Thyroid gland (tissue), 4 donors: ENCODE measurements at regions not wholly inside any gene's neighbourhood (a gene's known extent, or its start where the extent isn't known, plus 50 kb on each side); places are given as distances from the start of the nearest gene placed in this dataset.

Experiments
- POLR2A ChIP-seq, 2 donors: fragments of 450-650 bp; IDR thresholded peaks; one replicate each; pipeline ENCODE4 v1.6.1; 2017; ENCODE audit warnings: antibody characterized with exemption in 2 of 2, mild to moderate bottlenecking in 2 of 2, moderate library complexity in 1 of 2
- TF ChIP-seq, protein P1 (sequence below), 6 experiments: fragments of 200-600 bp in 3 of 6; fragments of 450-650 bp in 3 of 6; sonication (generic) in 3 of 6; IDR thresholded peaks; one replicate each; pipeline ENCODE4 v1.5.1; 2016 to 2019; ENCODE audit warnings: antibody characterized with exemption in 6 of 6, mild to moderate bottlenecking in 2 of 6, inconsistent platforms in 1 of 6, moderate library complexity in 1 of 6

DNA sequence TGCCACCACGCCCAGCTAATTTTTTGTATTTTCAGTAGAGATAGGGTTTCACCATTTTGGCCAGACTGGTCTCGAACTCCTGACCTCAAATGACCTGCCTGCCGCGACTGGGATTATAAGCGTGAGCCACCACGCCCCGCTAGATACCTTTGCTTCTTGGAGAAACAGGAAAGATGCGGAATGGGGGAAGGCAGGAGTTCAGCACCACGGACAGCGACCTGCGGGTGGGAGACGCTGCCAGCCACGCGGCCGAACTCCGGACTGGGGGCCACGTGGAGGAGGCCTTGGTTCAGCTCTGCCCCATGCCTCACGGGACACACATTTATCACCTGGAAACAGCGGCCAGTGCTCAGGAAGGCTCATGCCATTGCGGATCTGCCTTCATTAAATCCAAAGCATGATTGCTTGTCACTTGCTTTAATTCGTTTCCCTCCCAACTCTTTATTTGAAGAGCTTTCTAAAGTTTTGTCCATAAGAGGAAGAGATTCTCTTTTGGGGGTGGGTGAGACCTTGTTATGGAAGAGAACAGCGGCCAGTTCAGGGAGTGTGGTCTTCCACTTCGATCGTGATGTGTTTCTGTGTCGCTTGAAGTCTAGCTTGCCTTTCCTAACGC is 219.9 kb downstream of the ENGASE start:
- no peak for TF ChIP-seq POLR2A (IDR thresholded peaks at IDR 0.05)
- TF ChIP-seq, protein P1, sequence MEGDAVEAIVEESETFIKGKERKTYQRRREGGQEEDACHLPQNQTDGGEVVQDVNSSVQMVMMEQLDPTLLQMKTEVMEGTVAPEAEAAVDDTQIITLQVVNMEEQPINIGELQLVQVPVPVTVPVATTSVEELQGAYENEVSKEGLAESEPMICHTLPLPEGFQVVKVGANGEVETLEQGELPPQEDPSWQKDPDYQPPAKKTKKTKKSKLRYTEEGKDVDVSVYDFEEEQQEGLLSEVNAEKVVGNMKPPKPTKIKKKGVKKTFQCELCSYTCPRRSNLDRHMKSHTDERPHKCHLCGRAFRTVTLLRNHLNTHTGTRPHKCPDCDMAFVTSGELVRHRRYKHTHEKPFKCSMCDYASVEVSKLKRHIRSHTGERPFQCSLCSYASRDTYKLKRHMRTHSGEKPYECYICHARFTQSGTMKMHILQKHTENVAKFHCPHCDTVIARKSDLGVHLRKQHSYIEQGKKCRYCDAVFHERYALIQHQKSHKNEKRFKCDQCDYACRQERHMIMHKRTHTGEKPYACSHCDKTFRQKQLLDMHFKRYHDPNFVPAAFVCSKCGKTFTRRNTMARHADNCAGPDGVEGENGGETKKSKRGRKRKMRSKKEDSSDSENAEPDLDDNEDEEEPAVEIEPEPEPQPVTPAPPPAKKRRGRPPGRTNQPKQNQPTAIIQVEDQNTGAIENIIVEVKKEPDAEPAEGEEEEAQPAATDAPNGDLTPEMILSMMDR (IDR thresholded peaks at IDR 0.05), result peak in 1 of 6 experiments; percentile 12
